Endothelial cell of umbilical vein (primary cell): ENCODE measurements at regions not wholly inside any gene's neighbourhood (a gene's known extent, or its start where the extent isn't known, plus 50 kb on each side); places are given as distances from the start of the nearest gene placed in this dataset.

ENCODE experiments used
- EZH2 ChIP-seq: IDR thresholded peaks from 2 replicates; pipeline ENCODE4 v1.6.1; 2012; ENCODE audit warnings: borderline replicate concordance, low read depth, mild to moderate bottlenecking, moderate library complexity, low read length, inconsistent platforms; ENCODE audit not compliant: severe bottlenecking
- FOS ChIP-seq: IDR thresholded peaks from 2 replicates; pipeline ENCODE4 v1.6.1; 2011; ENCODE audit warnings: mild to moderate bottlenecking, low read length, moderate library complexity, borderline replicate concordance; ENCODE audit not compliant: insufficient read depth
- GATA2 ChIP-seq: IDR thresholded peaks from 2 replicates; pipeline ENCODE4 v1.7.0; 2011; ENCODE audit warnings: low read depth, mild to moderate bottlenecking, moderate library complexity, mixed read lengths, low read length; ENCODE audit not compliant: insufficient read length, insufficient read depth
- JUN ChIP-seq: IDR thresholded peaks from 2 replicates; pipeline ENCODE4 v1.6.1; 2011; ENCODE audit warnings: borderline replicate concordance, low read depth; ENCODE audit not compliant: insufficient read length, insufficient read depth
- MAX ChIP-seq: IDR thresholded peaks from 2 replicates; pipeline ENCODE4 v1.6.1; 2011; ENCODE audit not compliant: insufficient read depth, insufficient read length
- MYC ChIP-seq: IDR thresholded peaks from one replicate; pipeline ENCODE4 v1.6.1; 2011; ENCODE audit warnings: mild to moderate bottlenecking, low read depth, low read length
- POLR2A ChIP-seq: IDR thresholded peaks from 2 replicates; pipeline ENCODE4 v1.6.1; 2012; ENCODE audit warnings: low read depth, mild to moderate bottlenecking, control low read depth, low read length
- POLR2AphosphoS5 ChIP-seq: IDR thresholded peaks from 2 replicates; pipeline ENCODE4 v1.6.1; 2012; ENCODE audit warnings: low read depth, mild to moderate bottlenecking, control low read depth, low read length, moderate library complexity; ENCODE audit not compliant: insufficient read depth
- TF ChIP-seq, protein P1 (sequence below), 2 donors: IDR thresholded peaks; 1 replicate in 1 of 2; 2 replicates in 1 of 2; pipeline ENCODE4 v1.5.1; 2011; ENCODE audit warnings: low read length in 2 of 2, mild to moderate bottlenecking in 2 of 2, moderate library complexity in 2 of 2, control low read depth in 1 of 2, inconsistent platforms in 1 of 2, low read depth in 1 of 2; ENCODE audit not compliant: insufficient read depth in 1 of 2; ENCODE audit errors: extremely low read depth in 1 of 2

- TF ChIP-seq POLR2A (no peak), MAX (no peak), POLR2AphosphoS5 (no peak), EZH2 (no peak), JUN (no peak), FOS (no peak), MYC (no peak), GATA2 (no peak)
- TF ChIP-seq, protein P1, sequence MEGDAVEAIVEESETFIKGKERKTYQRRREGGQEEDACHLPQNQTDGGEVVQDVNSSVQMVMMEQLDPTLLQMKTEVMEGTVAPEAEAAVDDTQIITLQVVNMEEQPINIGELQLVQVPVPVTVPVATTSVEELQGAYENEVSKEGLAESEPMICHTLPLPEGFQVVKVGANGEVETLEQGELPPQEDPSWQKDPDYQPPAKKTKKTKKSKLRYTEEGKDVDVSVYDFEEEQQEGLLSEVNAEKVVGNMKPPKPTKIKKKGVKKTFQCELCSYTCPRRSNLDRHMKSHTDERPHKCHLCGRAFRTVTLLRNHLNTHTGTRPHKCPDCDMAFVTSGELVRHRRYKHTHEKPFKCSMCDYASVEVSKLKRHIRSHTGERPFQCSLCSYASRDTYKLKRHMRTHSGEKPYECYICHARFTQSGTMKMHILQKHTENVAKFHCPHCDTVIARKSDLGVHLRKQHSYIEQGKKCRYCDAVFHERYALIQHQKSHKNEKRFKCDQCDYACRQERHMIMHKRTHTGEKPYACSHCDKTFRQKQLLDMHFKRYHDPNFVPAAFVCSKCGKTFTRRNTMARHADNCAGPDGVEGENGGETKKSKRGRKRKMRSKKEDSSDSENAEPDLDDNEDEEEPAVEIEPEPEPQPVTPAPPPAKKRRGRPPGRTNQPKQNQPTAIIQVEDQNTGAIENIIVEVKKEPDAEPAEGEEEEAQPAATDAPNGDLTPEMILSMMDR (IDR thresholded peaks at IDR 0.05; ENCODE audit: extremely low read depth in 1 of 2, insufficient read depth in 1 of 2, low read depth in 1 of 2, low read length in 2 of 2): no peak
These were observed 341.1 kb downstream of the MMUT start for GRCh38 chr6:49121970-49122369.
